ENCODE measurements at regions not wholly inside any gene's neighbourhood (a gene's known extent, or its start where the extent isn't known, plus 50 kb on each side); places are given as distances from the start of the nearest gene placed in this dataset.
A peak's percentile ranks its signal among the peaks of the same experiment; 100 is the strongest.
"Not testable (repeated sequence)": the region's sequence is repeated elsewhere in the genome, so short reads cannot be mapped to it uniquely, and the experiment has no call there.

DNA sequence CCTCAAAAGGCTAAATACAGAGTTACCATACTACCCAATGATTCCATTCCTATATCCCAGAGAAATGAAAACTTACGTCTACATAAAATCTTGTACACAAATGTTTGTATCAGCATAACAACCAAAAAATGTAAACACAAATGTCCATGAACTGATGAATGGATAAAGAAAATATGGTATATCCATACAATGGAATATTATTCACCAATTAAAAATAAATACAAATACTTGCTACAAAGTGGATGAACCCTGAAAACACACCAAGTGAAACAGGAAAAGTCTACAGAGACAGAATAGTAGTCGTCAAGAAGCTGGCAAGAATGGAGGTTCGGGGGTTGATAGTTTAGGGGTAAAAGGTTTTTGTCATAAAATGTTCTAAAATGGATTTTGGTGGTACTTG is 54.0 kb upstream of the ANKRD28 start:
- no peaks in the 10 kb centered on the region for H3K4me1 ChIP-seq
- no peak overlapping the region for H3K27ac ChIP-seq
- no peak overlapping the region for H3K4me3 ChIP-seq
- no peaks in the 10 kb centered on the region for H3K27me3 ChIP-seq
- DNase-seq, result no peak
- peaks cover 4% of the 10 kb centered on the region; the same call in 1 of the 2 replicates for H3K9me3 ChIP-seq (replicated peaks)
- H3K36me3 ChIP-seq, result no peaks in the 10 kb centered on the region

DNA sequence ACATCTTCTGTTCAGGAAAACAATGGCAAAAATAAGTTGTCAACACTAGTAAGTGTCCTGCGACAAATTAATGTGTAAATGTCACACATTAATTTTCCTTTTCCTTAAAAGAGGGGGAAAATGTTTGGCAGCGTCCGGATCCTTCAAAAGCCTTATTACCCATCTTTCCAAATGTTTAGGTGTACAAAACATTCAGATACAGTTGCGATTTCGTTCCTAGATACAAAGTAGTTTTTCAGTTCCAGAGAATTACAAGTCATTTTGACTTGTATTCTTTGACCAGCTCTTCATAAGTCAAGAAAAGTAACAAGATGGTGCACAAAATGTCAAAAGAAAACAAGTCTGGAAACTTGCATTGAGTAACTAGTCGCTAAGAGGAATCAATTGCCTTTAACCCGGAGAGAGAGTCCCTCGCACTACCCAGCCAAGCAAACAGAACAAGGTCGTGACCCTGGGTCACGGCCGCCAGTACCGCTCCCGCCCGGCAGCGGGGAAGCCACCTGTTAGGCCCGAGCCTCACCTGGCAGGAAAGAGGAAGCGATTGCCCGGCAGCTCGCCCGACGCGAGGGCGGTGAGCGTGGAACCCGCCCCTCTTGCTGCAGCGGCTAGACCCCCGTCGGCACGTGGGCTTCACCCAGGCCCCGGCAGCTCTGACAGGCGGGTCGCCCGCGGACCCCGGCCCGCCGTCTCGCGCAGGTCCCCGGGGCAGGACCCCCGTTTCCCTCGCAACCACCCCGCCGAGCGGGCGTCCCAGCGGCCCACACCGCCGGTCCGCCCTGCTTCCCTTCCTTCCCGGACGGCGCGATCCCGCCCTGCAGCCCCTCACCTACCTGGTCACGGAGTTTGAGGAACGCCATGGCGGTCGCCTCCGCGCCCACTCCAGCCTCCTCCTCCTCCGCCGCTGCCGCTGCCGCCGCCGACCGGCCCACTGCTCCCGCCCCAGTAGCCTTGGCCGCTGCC is 61.0 kb upstream of the ANKRD28 start:
- peak; percentile 4 to 15 for DNase-seq
- peak overlapping the region; percentile 35; the same call in 1 of the 2 replicates for H3K27ac ChIP-seq

DNA sequence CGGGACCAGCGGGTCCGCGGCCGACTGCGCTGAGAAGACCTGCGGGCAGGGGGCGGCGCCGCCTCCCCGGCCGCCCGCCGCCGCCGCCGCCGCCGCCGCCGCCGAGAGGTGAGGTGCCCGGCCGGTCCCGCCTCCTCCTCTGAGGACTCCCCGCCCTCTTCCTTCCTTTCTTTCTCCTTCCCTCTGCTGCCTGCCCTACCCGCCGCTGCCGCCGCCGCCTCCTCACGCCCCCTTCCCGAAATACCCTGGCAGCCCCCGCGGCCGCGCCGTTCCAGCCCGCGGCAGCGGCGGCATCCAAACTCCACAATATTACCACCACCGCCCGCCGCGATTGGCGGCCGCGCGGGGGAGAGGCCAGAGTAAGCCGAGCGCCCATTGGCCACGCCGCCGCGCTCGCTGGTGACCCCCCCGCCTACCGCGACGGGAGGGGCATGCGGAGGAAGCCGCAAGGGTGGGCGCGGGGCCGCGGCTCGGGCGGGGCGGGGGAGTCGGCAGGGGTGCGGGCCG is 61.8 kb upstream of the ANKRD28 start:
- peak; percentile 69 to 79 for DNase-seq
- Histone ChIP-seq H3K27ac (peak overlapping the region; percentile 46; the same call in 1 of the 2 replicates), H3K9me3 (replicated peaks) (no peaks in the 10 kb centered on the region), H3K4me1 (peaks cover 8% of the 10 kb centered on the region), H3K36me3 (no peaks in the 10 kb centered on the region), H3K4me3 (peak overlapping the region; percentile 99), H3K27me3 (no peaks in the 10 kb centered on the region)

More for the DNA sequence above, 61.0 kb upstream of the ANKRD28 start:
- peaks cover 8% of the 10 kb centered on the region for H3K4me1 ChIP-seq
- no peaks in the 10 kb centered on the region for H3K27me3 ChIP-seq
- no peaks in the 10 kb centered on the region for H3K36me3 ChIP-seq
- peak overlapping the region; percentile 99 for H3K4me3 ChIP-seq
- no peaks in the 10 kb centered on the region for H3K9me3 ChIP-seq (replicated peaks)

DNA sequence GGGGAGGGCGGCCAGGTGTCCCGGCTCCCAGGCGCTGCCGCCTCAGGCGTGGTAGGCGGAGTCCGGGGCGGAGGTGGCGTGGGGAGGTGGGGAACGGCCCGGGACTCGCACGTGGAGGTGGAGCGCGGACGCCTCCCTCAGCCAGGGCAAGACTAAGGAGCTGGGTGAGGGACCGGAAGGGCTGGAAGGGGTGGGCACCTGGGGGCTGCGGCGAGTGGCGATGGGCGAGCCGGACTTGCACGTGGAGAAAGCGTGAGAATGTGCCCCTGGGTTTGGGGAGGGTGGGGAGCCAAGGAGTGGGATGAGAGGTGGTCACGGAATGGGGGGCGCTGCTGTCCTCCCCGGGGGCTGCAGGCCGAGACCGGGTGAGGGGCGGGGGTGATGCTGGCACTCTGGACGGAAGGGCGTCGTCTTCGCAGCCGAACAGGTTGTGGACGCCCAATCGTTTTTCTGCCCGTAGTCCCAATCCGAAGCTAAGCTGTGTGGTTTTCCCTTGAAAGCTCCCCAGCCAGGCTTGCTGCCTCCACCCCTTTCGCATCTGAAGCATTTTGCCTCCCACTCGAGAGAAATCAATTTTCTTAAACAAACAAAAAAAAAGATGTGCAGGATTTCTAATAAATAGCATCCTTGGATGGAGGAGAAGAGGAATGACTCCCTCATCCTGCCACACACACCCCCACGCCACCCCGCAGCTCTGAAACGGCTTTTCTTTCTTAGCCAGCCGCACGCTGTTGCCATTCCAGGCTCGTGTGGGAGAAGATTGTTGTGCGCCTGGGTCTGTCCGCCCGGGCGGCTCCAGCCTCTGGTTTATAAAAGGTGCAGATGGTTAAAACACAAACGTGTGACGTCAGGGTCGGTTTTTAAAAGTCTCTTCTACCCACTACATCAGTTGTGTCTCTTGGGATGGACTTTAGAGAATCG is 62.5 kb upstream of the ANKRD28 start:
- Histone ChIP-seq H3K36me3 (no peaks in the 10 kb centered on the region), H3K4me1 (peaks cover 8% of the 10 kb centered on the region), H3K27ac (peak overlapping the region; percentile 35; the same call in 1 of the 2 replicates), H3K27me3 (no peaks in the 10 kb centered on the region), H3K9me3 (replicated peaks) (no peaks in the 10 kb centered on the region), H3K4me3 (peak overlapping the region; percentile 99)
- peak; percentile 53 to 61 for DNase-seq

DNA sequence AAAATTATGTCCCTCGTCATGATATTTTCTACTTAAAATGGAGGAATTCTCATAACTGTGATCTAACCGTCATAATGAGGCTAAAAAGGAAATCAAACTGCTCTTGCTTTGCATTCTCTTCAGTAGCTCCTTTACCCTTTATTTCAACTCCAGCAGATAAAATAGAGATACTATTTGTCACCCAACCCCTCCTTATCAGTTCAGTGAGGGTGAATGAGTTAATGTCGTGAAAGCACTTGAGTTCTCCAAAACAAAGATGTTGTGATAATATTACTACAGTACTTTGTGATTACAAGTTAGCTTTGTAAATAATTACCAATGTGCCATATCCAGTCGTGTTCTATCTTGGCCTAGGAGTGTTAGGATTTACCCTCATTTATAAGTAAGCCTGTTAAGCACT is 63.4 kb upstream of the ANKRD28 start:
- H3K4me3 ChIP-seq, result no peak overlapping the region
- no peak for DNase-seq
- H3K4me1 ChIP-seq, result peaks cover 8% of the 10 kb centered on the region
- no peak overlapping the region for H3K27ac ChIP-seq
- H3K27me3 ChIP-seq, result no peaks in the 10 kb centered on the region
- no peaks in the 10 kb centered on the region for H3K36me3 ChIP-seq
- no peaks in the 10 kb centered on the region for H3K9me3 ChIP-seq (replicated peaks)

DNA sequence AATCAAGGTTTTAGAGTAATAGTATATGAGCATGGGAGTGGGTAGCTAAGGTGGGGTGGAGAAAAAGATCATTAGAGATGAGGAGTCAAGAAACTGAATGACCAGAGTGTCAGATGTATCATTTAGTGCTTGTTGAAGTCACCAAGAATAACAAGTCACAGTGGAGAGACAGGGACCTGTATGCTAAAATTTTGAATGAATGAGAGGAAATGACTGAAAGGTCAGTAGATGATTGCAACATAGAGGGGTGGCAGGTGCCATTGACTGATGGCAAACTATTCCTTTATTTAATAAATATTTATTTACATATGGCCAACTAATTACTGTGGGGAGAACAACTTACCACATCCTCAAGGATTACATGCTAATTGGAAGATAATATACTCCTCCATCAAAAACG is 75.0 kb upstream of the ANKRD28 start:
- H3K9me3 ChIP-seq (replicated peaks), result no peaks in the 10 kb centered on the region
- H3K4me3 ChIP-seq, result no peak overlapping the region
- H3K27me3 ChIP-seq, result no peaks in the 10 kb centered on the region
- H3K4me1 ChIP-seq, result no peaks in the 10 kb centered on the region
- DNase-seq, result no peak
- no peaks in the 10 kb centered on the region for H3K36me3 ChIP-seq
- no peak overlapping the region for H3K27ac ChIP-seq

DNA sequence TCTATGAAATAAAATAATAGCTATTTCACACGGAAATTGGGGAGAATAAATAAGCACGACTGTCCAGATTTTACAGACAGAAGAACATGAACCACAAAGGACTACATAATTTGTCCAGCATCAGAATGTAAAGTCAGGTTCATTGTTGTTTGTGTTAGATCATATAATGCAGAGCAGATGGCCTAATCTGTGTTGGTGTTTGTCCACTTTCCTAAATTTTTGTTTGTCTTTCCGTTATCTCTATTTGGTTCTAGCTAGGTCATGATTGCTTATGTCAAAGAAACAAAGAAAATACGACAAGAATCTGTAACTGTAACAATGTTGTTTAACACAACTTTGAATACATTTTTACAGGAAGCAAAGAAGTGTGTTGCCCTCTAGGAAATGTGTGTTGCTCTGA is 75.6 kb upstream of the ANKRD28 start:
- no peak for DNase-seq
- Histone ChIP-seq H3K9me3 (replicated peaks) (no peaks in the 10 kb centered on the region), H3K27ac (no peak overlapping the region), H3K36me3 (no peaks in the 10 kb centered on the region), H3K4me3 (no peak overlapping the region), H3K27me3 (no peaks in the 10 kb centered on the region), H3K4me1 (no peaks in the 10 kb centered on the region)

DNA sequence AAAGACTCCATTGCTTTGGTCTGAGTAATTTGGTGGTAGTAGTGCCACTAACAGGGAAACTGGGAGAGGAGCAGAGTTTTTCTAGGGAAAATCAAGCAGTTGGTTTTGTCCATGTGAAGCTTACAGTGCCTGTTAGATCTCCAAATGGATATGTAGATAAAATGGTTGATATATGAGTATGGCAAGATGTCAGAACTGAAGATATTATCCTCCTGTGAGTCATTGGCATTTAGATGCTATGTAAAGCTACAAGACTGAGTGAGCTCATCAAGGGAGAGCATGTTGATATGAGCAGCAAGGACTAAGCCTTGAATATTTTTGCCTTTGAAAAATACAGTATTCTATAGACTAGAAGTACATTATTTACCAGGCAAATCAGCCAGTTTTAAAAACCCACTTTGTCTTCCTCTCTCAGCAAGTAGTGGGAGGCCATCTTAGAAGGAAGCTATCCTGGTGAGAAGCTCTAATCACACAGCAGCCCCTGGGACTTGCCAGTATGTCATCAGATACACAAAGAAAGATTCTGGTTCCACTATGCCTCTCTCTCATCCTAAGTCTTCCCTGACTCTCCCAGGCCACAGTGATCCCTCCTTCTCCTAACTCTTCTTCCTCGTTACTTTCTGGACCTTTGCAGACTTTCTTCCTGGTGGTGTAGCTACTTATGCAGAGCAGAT is 77.4 kb upstream of the ANKRD28 start:
- Histone ChIP-seq H3K9me3 (replicated peaks) (no peaks in the 10 kb centered on the region), H3K27me3 (no peaks in the 10 kb centered on the region), H3K4me1 (no peaks in the 10 kb centered on the region), H3K4me3 (no peak overlapping the region), H3K27ac (no peak overlapping the region), H3K36me3 (no peaks in the 10 kb centered on the region)
- DNase-seq, result no peak

DNA sequence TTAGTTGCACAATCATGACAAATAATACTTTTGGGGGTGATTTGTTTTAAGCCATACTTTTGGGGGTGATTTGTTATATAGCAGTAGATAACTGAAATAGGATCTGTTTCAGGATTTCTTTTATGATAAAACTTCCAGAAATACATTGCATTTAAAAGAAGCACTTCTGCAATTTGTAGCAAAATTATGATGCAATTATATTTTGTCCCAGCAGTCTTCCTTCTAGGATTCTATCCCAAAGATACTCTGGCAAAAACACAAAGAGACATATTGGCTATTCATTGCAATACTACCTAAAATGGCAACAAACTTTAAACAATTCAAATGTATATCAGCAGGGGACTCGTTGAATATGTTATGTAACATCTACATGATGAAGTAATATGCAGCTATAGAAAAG is 78.9 kb upstream of the ANKRD28 start:
- Histone ChIP-seq H3K36me3 (no peaks in the 10 kb centered on the region), H3K4me3 (no peak overlapping the region), H3K27me3 (no peaks in the 10 kb centered on the region), H3K9me3 (replicated peaks) (no peaks in the 10 kb centered on the region), H3K4me1 (no peaks in the 10 kb centered on the region), H3K27ac (no peak overlapping the region)
- no peak for DNase-seq

DNA sequence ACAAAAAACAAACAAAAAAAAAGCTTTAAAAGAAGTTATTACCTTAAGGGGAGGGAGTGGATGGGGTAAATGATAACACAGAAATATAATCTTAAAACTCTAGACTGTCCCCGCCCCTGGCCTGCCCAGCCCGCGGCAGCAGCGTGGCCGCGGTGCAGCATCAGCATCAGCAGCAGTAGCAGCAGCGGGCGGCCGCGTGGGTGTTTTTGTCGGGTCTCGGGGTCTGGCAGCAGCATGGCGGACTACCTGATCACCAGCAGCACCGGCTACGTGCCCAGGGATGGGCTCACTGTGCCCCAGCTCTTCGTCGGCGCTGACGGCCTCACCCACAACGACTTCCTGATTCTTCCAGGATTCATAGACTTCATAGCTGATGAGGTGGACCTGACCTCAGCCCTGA is 80.0 kb upstream of the ANKRD28 start:
- Histone ChIP-seq H3K9me3 (replicated peaks) (no peaks in the 10 kb centered on the region), H3K27me3 (no peaks in the 10 kb centered on the region), H3K27ac (no peak overlapping the region), H3K4me1 (no peaks in the 10 kb centered on the region), H3K4me3 (no peak overlapping the region), H3K36me3 (no peaks in the 10 kb centered on the region)
- no peak for DNase-seq

DNA sequence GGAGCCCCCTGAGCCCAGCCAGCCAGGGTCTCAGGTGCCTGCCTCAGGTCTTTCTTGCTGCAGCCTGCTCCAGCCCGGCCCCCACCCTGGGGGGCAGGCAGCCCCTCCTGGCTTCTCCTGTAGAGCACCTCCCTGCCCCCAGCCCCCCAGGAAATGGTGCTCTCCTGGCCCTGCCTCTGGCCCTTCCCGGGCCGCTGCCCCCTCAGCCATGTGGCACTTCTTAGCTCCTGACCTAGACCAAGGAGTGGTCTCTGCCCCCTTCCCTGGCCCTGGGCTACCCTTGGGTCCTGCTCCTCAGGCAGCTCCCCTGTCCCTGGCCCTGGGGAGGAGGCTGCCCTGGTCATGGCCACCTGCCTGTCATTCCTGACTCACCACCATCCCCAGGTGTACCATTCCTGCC is 82.0 kb upstream of the ANKRD28 start:
- not testable (repeated sequence) for H3K4me1 ChIP-seq; DNase-seq; H3K36me3 ChIP-seq; H3K27me3 ChIP-seq; H3K27ac ChIP-seq; H3K4me3 ChIP-seq; H3K9me3 ChIP-seq (replicated peaks)

DNA sequence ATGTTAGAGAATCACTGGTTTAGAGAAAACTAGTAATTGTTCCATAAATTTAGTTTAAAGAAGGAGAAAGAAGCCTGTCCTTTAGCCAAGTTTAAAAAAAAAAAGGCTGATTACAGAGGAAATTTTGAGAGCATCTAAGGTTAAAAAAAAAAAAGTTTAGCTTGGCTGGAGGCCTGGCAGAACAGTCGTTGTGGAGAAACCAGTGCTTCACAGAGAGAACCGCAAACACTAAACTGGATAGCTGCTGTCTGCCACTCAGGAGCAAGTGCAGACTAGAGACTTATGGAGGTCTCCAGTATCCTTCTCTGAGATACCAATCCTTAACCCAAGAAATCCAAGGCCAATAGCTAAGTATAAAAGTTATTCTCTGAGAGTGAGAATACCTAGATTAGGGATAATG is 84.8 kb upstream of the ANKRD28 start:
- Histone ChIP-seq H3K4me3 (no peak overlapping the region), H3K4me1 (no peaks in the 10 kb centered on the region), H3K9me3 (replicated peaks) (no peaks in the 10 kb centered on the region), H3K36me3 (no peaks in the 10 kb centered on the region), H3K27ac (no peak overlapping the region), H3K27me3 (no peaks in the 10 kb centered on the region)
- DNase-seq, result no peak

DNA sequence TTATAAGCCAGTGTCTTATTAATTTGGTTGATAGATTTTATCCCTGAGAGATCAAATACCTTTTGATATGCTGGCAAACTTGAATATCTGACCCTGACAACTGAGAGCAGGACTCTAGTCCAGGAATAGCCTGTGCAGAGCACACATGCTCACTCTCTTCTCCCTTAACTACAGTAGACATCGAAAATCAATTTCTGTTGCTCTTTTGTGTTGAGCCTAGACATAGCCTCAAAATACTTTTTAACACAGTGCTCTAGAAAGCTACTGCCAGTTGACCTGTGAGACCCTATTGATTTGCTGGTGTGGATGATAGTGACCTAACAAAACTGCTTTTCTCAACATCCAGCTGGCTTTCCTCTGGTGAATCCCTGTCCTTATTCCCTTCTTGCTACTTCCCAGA is 86.4 kb upstream of the ANKRD28 start:
- Histone ChIP-seq H3K36me3 (no peaks in the 10 kb centered on the region), H3K9me3 (replicated peaks) (no peaks in the 10 kb centered on the region), H3K4me3 (no peak overlapping the region), H3K27me3 (no peaks in the 10 kb centered on the region), H3K4me1 (no peaks in the 10 kb centered on the region), H3K27ac (no peak overlapping the region)
- no peak for DNase-seq

DNA sequence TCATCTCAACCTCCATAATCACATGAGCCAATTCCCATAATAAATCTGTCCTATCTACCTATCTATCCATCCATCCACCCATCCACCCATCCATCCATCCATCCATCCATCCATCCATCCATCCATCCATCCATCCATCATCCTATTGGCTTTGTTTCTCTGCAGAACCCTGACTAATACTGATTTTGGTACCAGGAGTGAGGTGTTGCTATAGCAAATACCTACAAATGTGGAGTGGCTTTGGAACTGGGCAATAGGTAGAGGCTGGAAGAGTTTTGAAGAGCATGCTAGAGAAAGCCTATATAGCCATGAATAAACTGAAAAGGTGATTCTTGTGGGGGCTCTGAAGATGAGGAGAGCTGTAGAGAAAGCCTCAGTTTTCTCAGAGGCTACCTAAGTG is 88.7 kb upstream of the ANKRD28 start:
- H3K36me3 ChIP-seq, result no peaks in the 10 kb centered on the region
- H3K9me3 ChIP-seq (replicated peaks), result no peaks in the 10 kb centered on the region; the same call in 1 of the 2 replicates
- no peaks in the 10 kb centered on the region for H3K4me1 ChIP-seq
- DNase-seq, result no peak
- H3K27me3 ChIP-seq, result no peaks in the 10 kb centered on the region
- no peak overlapping the region for H3K27ac ChIP-seq
- no peak overlapping the region for H3K4me3 ChIP-seq

Measured in SJCRH30 (cell line).